ENCODE measurements at regions not wholly inside any gene's neighbourhood (a gene's known extent, or its start where the extent isn't known, plus 50 kb on each side); places are given as distances from the start of the nearest gene placed in this dataset.

GRCh38 chr20:12913781-12914443 lies 94.9 kb upstream of the SPTLC3 start:
- no peak for TF ChIP-seq CREB1 (IDR thresholded peaks at IDR 0.05; ENCODE audit: low read depth)
- TF ChIP-seq EGR1 (IDR thresholded peaks at IDR 0.05), result no peak
- TF ChIP-seq NFIC (IDR thresholded peaks at IDR 0.05), result no peak
- TF ChIP-seq, protein P1, sequence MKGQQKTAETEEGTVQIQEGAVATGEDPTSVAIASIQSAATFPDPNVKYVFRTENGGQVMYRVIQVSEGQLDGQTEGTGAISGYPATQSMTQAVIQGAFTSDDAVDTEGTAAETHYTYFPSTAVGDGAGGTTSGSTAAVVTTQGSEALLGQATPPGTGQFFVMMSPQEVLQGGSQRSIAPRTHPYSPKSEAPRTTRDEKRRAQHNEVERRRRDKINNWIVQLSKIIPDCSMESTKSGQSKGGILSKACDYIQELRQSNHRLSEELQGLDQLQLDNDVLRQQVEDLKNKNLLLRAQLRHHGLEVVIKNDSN (IDR thresholded peaks at IDR 0.05), result no peak
- TF ChIP-seq, protein P2, sequence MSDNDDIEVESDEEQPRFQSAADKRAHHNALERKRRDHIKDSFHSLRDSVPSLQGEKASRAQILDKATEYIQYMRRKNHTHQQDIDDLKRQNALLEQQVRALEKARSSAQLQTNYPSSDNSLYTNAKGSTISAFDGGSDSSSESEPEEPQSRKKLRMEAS (IDR thresholded peaks at IDR 0.05), result no peak
- TF ChIP-seq, protein P3, sequence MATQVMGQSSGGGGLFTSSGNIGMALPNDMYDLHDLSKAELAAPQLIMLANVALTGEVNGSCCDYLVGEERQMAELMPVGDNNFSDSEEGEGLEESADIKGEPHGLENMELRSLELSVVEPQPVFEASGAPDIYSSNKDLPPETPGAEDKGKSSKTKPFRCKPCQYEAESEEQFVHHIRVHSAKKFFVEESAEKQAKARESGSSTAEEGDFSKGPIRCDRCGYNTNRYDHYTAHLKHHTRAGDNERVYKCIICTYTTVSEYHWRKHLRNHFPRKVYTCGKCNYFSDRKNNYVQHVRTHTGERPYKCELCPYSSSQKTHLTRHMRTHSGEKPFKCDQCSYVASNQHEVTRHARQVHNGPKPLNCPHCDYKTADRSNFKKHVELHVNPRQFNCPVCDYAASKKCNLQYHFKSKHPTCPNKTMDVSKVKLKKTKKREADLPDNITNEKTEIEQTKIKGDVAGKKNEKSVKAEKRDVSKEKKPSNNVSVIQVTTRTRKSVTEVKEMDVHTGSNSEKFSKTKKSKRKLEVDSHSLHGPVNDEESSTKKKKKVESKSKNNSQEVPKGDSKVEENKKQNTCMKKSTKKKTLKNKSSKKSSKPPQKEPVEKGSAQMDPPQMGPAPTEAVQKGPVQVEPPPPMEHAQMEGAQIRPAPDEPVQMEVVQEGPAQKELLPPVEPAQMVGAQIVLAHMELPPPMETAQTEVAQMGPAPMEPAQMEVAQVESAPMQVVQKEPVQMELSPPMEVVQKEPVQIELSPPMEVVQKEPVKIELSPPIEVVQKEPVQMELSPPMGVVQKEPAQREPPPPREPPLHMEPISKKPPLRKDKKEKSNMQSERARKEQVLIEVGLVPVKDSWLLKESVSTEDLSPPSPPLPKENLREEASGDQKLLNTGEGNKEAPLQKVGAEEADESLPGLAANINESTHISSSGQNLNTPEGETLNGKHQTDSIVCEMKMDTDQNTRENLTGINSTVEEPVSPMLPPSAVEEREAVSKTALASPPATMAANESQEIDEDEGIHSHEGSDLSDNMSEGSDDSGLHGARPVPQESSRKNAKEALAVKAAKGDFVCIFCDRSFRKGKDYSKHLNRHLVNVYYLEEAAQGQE (IDR thresholded peaks at IDR 0.05; ENCODE audit: low read depth), result no peak
- TF ChIP-seq TAF1 (IDR thresholded peaks at IDR 0.05; ENCODE audit: low read depth), result no peak

GRCh38 chr20:12914804-12915203 lies 94.0 kb upstream of the SPTLC3 start:
- no peak for TF ChIP-seq RAD21 (IDR thresholded peaks at IDR 0.05; ENCODE audit: low read depth)
- TF ChIP-seq, protein P3 (IDR thresholded peaks at IDR 0.05; ENCODE audit: low read depth), result no peak
- no peak for TF ChIP-seq NFIC (IDR thresholded peaks at IDR 0.05)
- no peak for TF ChIP-seq EP300 (IDR thresholded peaks at IDR 0.05; ENCODE audit: borderline replicate concordance)
- TF ChIP-seq TAF1 (IDR thresholded peaks at IDR 0.05; ENCODE audit: low read depth), result no peak
- no peak for TF ChIP-seq YY1 (IDR thresholded peaks at IDR 0.05; ENCODE audit: low read depth)
- TF ChIP-seq FOXM1 (IDR thresholded peaks at IDR 0.05; ENCODE audit: borderline replicate concordance, low read depth), result no peak

GRCh38 chr20:12916699-12917098 lies 92.1 kb upstream of the SPTLC3 start:
- peak; percentile 62 for TF ChIP-seq TEAD4 (IDR thresholded peaks at IDR 0.05)
- no peak for TF ChIP-seq TAF1 (IDR thresholded peaks at IDR 0.05; ENCODE audit: low read depth)
- 0 out of 2 replicates have a peak, but pooled peaks have one; percentile 39 for TF ChIP-seq TCF12 (IDR thresholded peaks at IDR 0.05; ENCODE audit: low read depth)
- 0 out of 2 replicates have a peak, but pooled peaks have one; percentile 2 for TF ChIP-seq CEBPB (IDR thresholded peaks at IDR 0.05)
- no peak for TF ChIP-seq NFIC (IDR thresholded peaks at IDR 0.05)

DNA sequence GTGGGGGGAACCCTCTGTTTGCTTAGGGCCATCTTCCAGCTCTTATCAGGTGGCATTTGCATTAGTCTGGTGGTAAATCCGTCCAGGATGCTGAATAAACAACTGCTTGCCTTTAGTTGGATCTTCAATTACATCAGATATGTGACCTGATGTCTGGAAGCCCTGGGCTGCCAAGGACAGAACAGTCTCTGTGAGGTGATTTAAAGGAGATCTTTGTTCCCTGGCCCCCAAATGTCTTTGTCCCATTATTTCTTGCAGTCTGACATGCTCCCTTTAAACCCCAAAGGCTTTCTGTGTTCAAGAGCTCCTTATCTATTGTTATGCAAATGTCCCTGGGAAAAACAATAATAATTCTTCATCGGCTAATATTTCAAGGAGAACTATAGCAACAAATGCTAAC lies 84.6 kb upstream of the SPTLC3 start:
- no peak for TF ChIP-seq EP300 (IDR thresholded peaks at IDR 0.05; ENCODE audit: borderline replicate concordance)
- no peak for TF ChIP-seq NFIC (IDR thresholded peaks at IDR 0.05)
- no peak for TF ChIP-seq TEAD4 (IDR thresholded peaks at IDR 0.05)
- no peak for TF ChIP-seq ZBTB7A (IDR thresholded peaks at IDR 0.05; ENCODE audit: low read depth)
- TF ChIP-seq, protein P1 (IDR thresholded peaks at IDR 0.05), result no peak
- TF ChIP-seq, protein P3 (IDR thresholded peaks at IDR 0.05; ENCODE audit: low read depth), result no peak

DNA sequence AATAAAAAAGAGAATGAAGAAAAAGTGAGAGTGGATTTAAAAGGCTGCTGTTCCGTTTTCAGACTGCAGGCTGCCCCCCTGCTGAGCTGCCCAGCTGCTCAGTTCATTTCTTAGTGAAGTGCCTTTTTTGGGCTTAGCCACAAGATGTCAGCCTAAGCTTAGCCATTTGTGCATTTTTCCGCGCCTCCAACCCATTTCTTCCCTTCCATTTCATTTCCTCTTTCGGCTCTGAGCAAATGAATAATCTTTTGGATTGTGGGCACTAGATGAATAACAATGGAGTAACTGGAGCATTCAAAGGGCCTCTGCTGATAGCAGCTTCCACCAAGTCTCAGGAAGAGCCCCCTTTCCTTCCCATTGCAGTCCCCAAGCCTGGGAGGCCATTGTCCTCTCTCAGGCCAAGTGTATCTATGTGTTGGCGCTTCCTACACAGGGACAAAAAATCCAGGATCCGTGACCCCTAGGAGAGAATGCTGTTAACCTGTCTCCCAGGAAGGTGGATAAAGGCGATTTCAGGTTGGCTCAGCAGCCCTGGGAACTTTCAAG lies 83.5 kb upstream of the SPTLC3 start:
- no peak for TF ChIP-seq EP300 (IDR thresholded peaks at IDR 0.05; ENCODE audit: borderline replicate concordance)
- TF ChIP-seq RAD21 (IDR thresholded peaks at IDR 0.05; ENCODE audit: low read depth), result peak; percentile 88
- TF ChIP-seq, protein P2 (IDR thresholded peaks at IDR 0.05), result no peak

Data from Ishikawa (cell line).